ENCODE measurements at regions not wholly inside any gene's neighbourhood (a gene's known extent, or its start where the extent isn't known, plus 50 kb on each side); places are given as distances from the start of the nearest gene placed in this dataset.

- no peaks in the 10 kb centered on the region for H3K9me3 ChIP-seq (ENCODE audit: control insufficient read depth in 2 of 2, insufficient read depth in 1 of 2, low read length in 1 of 2)
- no peaks in the 10 kb centered on the region for H3K4me1 ChIP-seq (ENCODE audit: control insufficient read depth in 2 of 2, insufficient read depth in 2 of 2, low read length in 2 of 2)
- WGBS, result 57% methylated on average over 2 of the region's 2 CpGs
- no peak for DNase-seq (ENCODE audit: low read depth in 6 of 9, low spot score in 9 of 9)
- no peaks in the 10 kb centered on the region for H3K27me3 ChIP-seq (ENCODE audit: control insufficient read depth in 2 of 2, insufficient read depth in 1 of 2, low read length in 1 of 2)
- no peak overlapping the region for H3K27ac ChIP-seq (ENCODE audit: low read depth in 1 of 2, low read length in 1 of 2)
- H3K36me3 ChIP-seq (ENCODE audit: control insufficient read depth in 2 of 2, insufficient read depth in 2 of 2, low read length in 1 of 2), result no peaks in the 10 kb centered on the region
- H3K4me3 ChIP-seq (ENCODE audit: low read length in 2 of 2), result no peak overlapping the region
Measured at GRCh38 chr7:9201928-9202327, 768.5 kb downstream of the NXPH1 start.

- 82% methylated on average over 1 of the region's 1 CpG for WGBS
- no peaks in the 10 kb centered on the region for H3K9me3 ChIP-seq (ENCODE audit: control insufficient read depth in 2 of 2, insufficient read depth in 1 of 2, low read length in 1 of 2)
- no peak overlapping the region for H3K27ac ChIP-seq (ENCODE audit: low read depth in 1 of 2, low read length in 1 of 2)
- no peaks in the 10 kb centered on the region for H3K4me1 ChIP-seq (ENCODE audit: control insufficient read depth in 2 of 2, insufficient read depth in 2 of 2, low read length in 2 of 2)
- DNase-seq (ENCODE audit: low read depth in 6 of 9, low spot score in 9 of 9), result no peak
- H3K36me3 ChIP-seq (ENCODE audit: control insufficient read depth in 2 of 2, insufficient read depth in 2 of 2, low read length in 1 of 2), result no peaks in the 10 kb centered on the region
- no peaks in the 10 kb centered on the region for H3K27me3 ChIP-seq (ENCODE audit: control insufficient read depth in 2 of 2, insufficient read depth in 1 of 2, low read length in 1 of 2)
- H3K4me3 ChIP-seq (ENCODE audit: low read length in 2 of 2), result no peak overlapping the region
Measured at GRCh38 chr7:9204571-9204970, 771.2 kb downstream of the NXPH1 start.

- H3K27ac ChIP-seq (ENCODE audit: low read depth in 1 of 2, low read length in 1 of 2), result no peak overlapping the region
- no peaks in the 10 kb centered on the region for H3K36me3 ChIP-seq (ENCODE audit: control insufficient read depth in 2 of 2, insufficient read depth in 2 of 2, low read length in 1 of 2)
- WGBS, result 73% methylated on average over 3 of the region's 3 CpGs
- no peaks in the 10 kb centered on the region for H3K9me3 ChIP-seq (ENCODE audit: control insufficient read depth in 2 of 2, insufficient read depth in 1 of 2, low read length in 1 of 2)
- H3K4me1 ChIP-seq (ENCODE audit: control insufficient read depth in 2 of 2, insufficient read depth in 2 of 2, low read length in 2 of 2), result no peaks in the 10 kb centered on the region
- no peaks in the 10 kb centered on the region for H3K27me3 ChIP-seq (ENCODE audit: control insufficient read depth in 2 of 2, insufficient read depth in 1 of 2, low read length in 1 of 2)
- DNase-seq (ENCODE audit: low read depth in 6 of 9, low spot score in 9 of 9), result no peak
- no peak overlapping the region for H3K4me3 ChIP-seq (ENCODE audit: low read length in 2 of 2)
Measured at GRCh38 chr7:9210114-9210513, 776.7 kb downstream of the NXPH1 start.

GRCh38 chr7:9217204-9217603, 783.8 kb downstream of the NXPH1 start:
- 47% methylated on average over 1 of the region's 1 CpG for WGBS

GRCh38 chr7:9226500-9226899, 793.1 kb downstream of the NXPH1 start:
- H3K27me3 ChIP-seq (ENCODE audit: control insufficient read depth in 2 of 2, insufficient read depth in 1 of 2, low read length in 1 of 2), result no peaks in the 10 kb centered on the region
- no peaks in the 10 kb centered on the region for H3K36me3 ChIP-seq (ENCODE audit: control insufficient read depth in 2 of 2, insufficient read depth in 2 of 2, low read length in 1 of 2)
- 94% methylated on average over 4 of the region's 4 CpGs for WGBS
- H3K4me3 ChIP-seq (ENCODE audit: low read length in 2 of 2), result no peak overlapping the region
- no peak for DNase-seq (ENCODE audit: low read depth in 6 of 9, low spot score in 9 of 9)
- H3K27ac ChIP-seq (ENCODE audit: low read depth in 1 of 2, low read length in 1 of 2), result no peak overlapping the region
- no peaks in the 10 kb centered on the region for H3K4me1 ChIP-seq (ENCODE audit: control insufficient read depth in 2 of 2, insufficient read depth in 2 of 2, low read length in 2 of 2)
- H3K9me3 ChIP-seq (ENCODE audit: control insufficient read depth in 2 of 2, insufficient read depth in 1 of 2, low read length in 1 of 2), result no peaks in the 10 kb centered on the region

More at GRCh38 chr7:9217204-9217603, 783.8 kb downstream of the NXPH1 start:
- no peak for DNase-seq (ENCODE audit: low read depth in 6 of 9, low spot score in 9 of 9)
- Histone ChIP-seq H3K4me3 (ENCODE audit: low read length in 2 of 2) (no peak overlapping the region), H3K27me3 (ENCODE audit: control insufficient read depth in 2 of 2, insufficient read depth in 1 of 2, low read length in 1 of 2) (no peaks in the 10 kb centered on the region), H3K9me3 (ENCODE audit: control insufficient read depth in 2 of 2, insufficient read depth in 1 of 2, low read length in 1 of 2) (no peaks in the 10 kb centered on the region), H3K27ac (ENCODE audit: low read depth in 1 of 2, low read length in 1 of 2) (no peak overlapping the region), H3K4me1 (ENCODE audit: control insufficient read depth in 2 of 2, insufficient read depth in 2 of 2, low read length in 2 of 2) (no peaks in the 10 kb centered on the region), H3K36me3 (ENCODE audit: control insufficient read depth in 2 of 2, insufficient read depth in 2 of 2, low read length in 1 of 2) (no peaks in the 10 kb centered on the region)

- WGBS, result 69% methylated on average over 7 of the region's 7 CpGs
Measured at GRCh38 chr7:9231630-9232121, 798.3 kb downstream of the NXPH1 start.

GRCh38 chr7:9240001-9240400, 806.6 kb downstream of the NXPH1 start:
- Histone ChIP-seq H3K27ac (ENCODE audit: low read depth in 1 of 2, low read length in 1 of 2) (no peak overlapping the region), H3K9me3 (ENCODE audit: control insufficient read depth in 2 of 2, insufficient read depth in 1 of 2, low read length in 1 of 2) (peaks cover 0 to 3% of the 10 kb centered on the region in 2 donors), H3K4me1 (ENCODE audit: control insufficient read depth in 2 of 2, insufficient read depth in 2 of 2, low read length in 2 of 2) (no peaks in the 10 kb centered on the region), H3K27me3 (ENCODE audit: control insufficient read depth in 2 of 2, insufficient read depth in 1 of 2, low read length in 1 of 2) (no peaks in the 10 kb centered on the region), H3K36me3 (ENCODE audit: control insufficient read depth in 2 of 2, insufficient read depth in 2 of 2, low read length in 1 of 2) (no peaks in the 10 kb centered on the region), H3K4me3 (ENCODE audit: low read length in 2 of 2) (no peak overlapping the region)
- no peak for DNase-seq (ENCODE audit: low read depth in 6 of 9, low spot score in 9 of 9)

More at GRCh38 chr7:9231630-9232121, 798.3 kb downstream of the NXPH1 start:
- Histone ChIP-seq H3K27ac (ENCODE audit: low read depth in 1 of 2, low read length in 1 of 2) (no peak overlapping the region), H3K27me3 (ENCODE audit: control insufficient read depth in 2 of 2, insufficient read depth in 1 of 2, low read length in 1 of 2) (no peaks in the 10 kb centered on the region), H3K4me1 (ENCODE audit: control insufficient read depth in 2 of 2, insufficient read depth in 2 of 2, low read length in 2 of 2) (no peaks in the 10 kb centered on the region), H3K4me3 (ENCODE audit: low read length in 2 of 2) (no peak overlapping the region), H3K36me3 (ENCODE audit: control insufficient read depth in 2 of 2, insufficient read depth in 2 of 2, low read length in 1 of 2) (no peaks in the 10 kb centered on the region), H3K9me3 (ENCODE audit: control insufficient read depth in 2 of 2, insufficient read depth in 1 of 2, low read length in 1 of 2) (no peaks in the 10 kb centered on the region)
- no peak for DNase-seq (ENCODE audit: low read depth in 6 of 9, low spot score in 9 of 9)

GRCh38 chr7:9241826-9242225, 808.4 kb downstream of the NXPH1 start:
- WGBS, result 72% methylated on average over 1 of the region's 1 CpG

GRCh38 chr7:9242636-9243035, 809.2 kb downstream of the NXPH1 start:
- Histone ChIP-seq H3K36me3 (ENCODE audit: control insufficient read depth in 2 of 2, insufficient read depth in 2 of 2, low read length in 1 of 2) (no peaks in the 10 kb centered on the region), H3K4me1 (ENCODE audit: control insufficient read depth in 2 of 2, insufficient read depth in 2 of 2, low read length in 2 of 2) (no peaks in the 10 kb centered on the region), H3K4me3 (ENCODE audit: low read length in 2 of 2) (no peak overlapping the region), H3K9me3 (ENCODE audit: control insufficient read depth in 2 of 2, insufficient read depth in 1 of 2, low read length in 1 of 2) (peaks cover 0 to 3% of the 10 kb centered on the region in 2 donors), H3K27ac (ENCODE audit: low read depth in 1 of 2, low read length in 1 of 2) (no peak overlapping the region), H3K27me3 (ENCODE audit: control insufficient read depth in 2 of 2, insufficient read depth in 1 of 2, low read length in 1 of 2) (no peaks in the 10 kb centered on the region)
- 93% methylated on average over 3 of the region's 3 CpGs for WGBS
- DNase-seq (ENCODE audit: low read depth in 6 of 9, low spot score in 9 of 9), result no peak

More at GRCh38 chr7:9241826-9242225, 808.4 kb downstream of the NXPH1 start:
- Histone ChIP-seq H3K4me1 (ENCODE audit: control insufficient read depth in 2 of 2, insufficient read depth in 2 of 2, low read length in 2 of 2) (no peaks in the 10 kb centered on the region), H3K9me3 (ENCODE audit: control insufficient read depth in 2 of 2, insufficient read depth in 1 of 2, low read length in 1 of 2) (peaks cover 0 to 3% of the 10 kb centered on the region in 2 donors), H3K4me3 (ENCODE audit: low read length in 2 of 2) (no peak overlapping the region), H3K36me3 (ENCODE audit: control insufficient read depth in 2 of 2, insufficient read depth in 2 of 2, low read length in 1 of 2) (no peaks in the 10 kb centered on the region), H3K27me3 (ENCODE audit: control insufficient read depth in 2 of 2, insufficient read depth in 1 of 2, low read length in 1 of 2) (no peaks in the 10 kb centered on the region), H3K27ac (ENCODE audit: low read depth in 1 of 2, low read length in 1 of 2) (no peak overlapping the region)
- no peak for DNase-seq (ENCODE audit: low read depth in 6 of 9, low spot score in 9 of 9)

GRCh38 chr7:9250876-9251275, 817.5 kb downstream of the NXPH1 start:
- Histone ChIP-seq H3K27ac (ENCODE audit: low read depth in 1 of 2, low read length in 1 of 2) (no peak overlapping the region), H3K36me3 (ENCODE audit: control insufficient read depth in 2 of 2, insufficient read depth in 2 of 2, low read length in 1 of 2) (no peaks in the 10 kb centered on the region), H3K9me3 (ENCODE audit: control insufficient read depth in 2 of 2, insufficient read depth in 1 of 2, low read length in 1 of 2) (peaks cover 1 to 16% of the 10 kb centered on the region in 2 donors), H3K4me3 (ENCODE audit: low read length in 2 of 2) (no peak overlapping the region), H3K27me3 (ENCODE audit: control insufficient read depth in 2 of 2, insufficient read depth in 1 of 2, low read length in 1 of 2) (no peaks in the 10 kb centered on the region), H3K4me1 (ENCODE audit: control insufficient read depth in 2 of 2, insufficient read depth in 2 of 2, low read length in 2 of 2) (no peaks in the 10 kb centered on the region)
- 88% methylated on average over 4 of the region's 4 CpGs for WGBS
- DNase-seq (ENCODE audit: low read depth in 6 of 9, low spot score in 9 of 9), result no peak
